ENCODE measurements at regions not wholly inside any gene's neighbourhood (a gene's known extent, or its start where the extent isn't known, plus 50 kb on each side); places are given as distances from the start of the nearest gene placed in this dataset.
A peak's percentile ranks its signal among the peaks of the same experiment; 100 is the strongest.

DNA sequence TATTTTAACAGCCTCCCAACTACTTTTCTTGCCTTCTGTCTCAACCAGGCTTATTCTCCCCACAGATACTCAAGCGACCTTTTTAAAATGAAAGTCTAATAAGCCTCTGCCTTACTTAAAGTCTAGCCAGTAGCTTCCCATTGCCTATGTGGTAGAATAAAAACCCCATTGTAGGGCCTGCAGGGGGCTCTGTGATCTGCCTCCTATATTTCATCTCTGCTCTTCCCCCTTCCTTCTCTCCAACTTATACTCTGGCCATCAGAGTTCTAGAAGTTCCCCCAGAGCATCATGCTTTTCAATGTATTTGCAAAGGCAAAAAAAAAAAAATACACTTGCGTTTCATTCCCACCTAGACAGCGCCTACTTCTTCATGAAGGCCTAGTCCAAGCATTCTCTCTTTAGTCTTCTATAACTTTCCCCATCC is 167.7 kb upstream of the ADO start:
- H3K9me1 ChIP-seq (ENCODE audit: control insufficient read depth, extremely low read depth, insufficient read depth, low read length), result no peaks in the 10 kb centered on the region
- dilution Hi-C loops (cut with MboI; ENCODE audit: extremely low pct_ligation_motif_present, low sequenced_read_pairs), result no loop called here
- H3K9me3 ChIP-seq (ENCODE audit: control insufficient read depth, low read depth, low read length), result no peaks in the 10 kb centered on the region
- H2AFZ ChIP-seq (ENCODE audit: control insufficient read depth, low read length), result no peak overlapping the region
- H3K36me3 ChIP-seq (ENCODE audit: control insufficient read depth in 2 of 2, extremely low read depth in 1 of 2, insufficient read depth in 2 of 2, low read length in 2 of 2), result no peaks in the 10 kb centered on the region
- H3K27ac ChIP-seq (ENCODE audit: control insufficient read depth, insufficient read depth, low read length), result no peak overlapping the region
- no peak for FAIRE-seq
- H3K4me3 ChIP-seq (ENCODE audit: control insufficient read depth in 2 of 3, extremely low read depth in 1 of 3, insufficient read depth in 2 of 3, low read depth in 1 of 3, low read length in 3 of 3), result no peak overlapping the region
- H3K4me2 ChIP-seq (ENCODE audit: control insufficient read depth, extremely low read depth, insufficient read depth, low read depth, low read length), result peak overlapping the region; percentile 62
- no peaks in the 10 kb centered on the region for H3K27me3 ChIP-seq (ENCODE audit: control insufficient read depth, extremely low read depth, insufficient read depth, low read length)
- H3K4me1 ChIP-seq (ENCODE audit: control insufficient read depth, extremely low read depth, insufficient read depth, low read length), result peaks cover 12% of the 10 kb centered on the region
- no peak for DNase-seq (ENCODE audit: low read depth, low spot score)
- no peak overlapping the region for H3K9ac ChIP-seq (ENCODE audit: control insufficient read depth, extremely low read depth, insufficient read depth, low read length)
- no peaks in the 10 kb centered on the region for H4K20me1 ChIP-seq (ENCODE audit: control insufficient read depth, extremely low read depth, insufficient read depth, low read length)
- no peaks in the 10 kb centered on the region for H3K79me2 ChIP-seq (ENCODE audit: control insufficient read depth, insufficient read depth, low read length)
- TF ChIP-seq, protein P1, sequence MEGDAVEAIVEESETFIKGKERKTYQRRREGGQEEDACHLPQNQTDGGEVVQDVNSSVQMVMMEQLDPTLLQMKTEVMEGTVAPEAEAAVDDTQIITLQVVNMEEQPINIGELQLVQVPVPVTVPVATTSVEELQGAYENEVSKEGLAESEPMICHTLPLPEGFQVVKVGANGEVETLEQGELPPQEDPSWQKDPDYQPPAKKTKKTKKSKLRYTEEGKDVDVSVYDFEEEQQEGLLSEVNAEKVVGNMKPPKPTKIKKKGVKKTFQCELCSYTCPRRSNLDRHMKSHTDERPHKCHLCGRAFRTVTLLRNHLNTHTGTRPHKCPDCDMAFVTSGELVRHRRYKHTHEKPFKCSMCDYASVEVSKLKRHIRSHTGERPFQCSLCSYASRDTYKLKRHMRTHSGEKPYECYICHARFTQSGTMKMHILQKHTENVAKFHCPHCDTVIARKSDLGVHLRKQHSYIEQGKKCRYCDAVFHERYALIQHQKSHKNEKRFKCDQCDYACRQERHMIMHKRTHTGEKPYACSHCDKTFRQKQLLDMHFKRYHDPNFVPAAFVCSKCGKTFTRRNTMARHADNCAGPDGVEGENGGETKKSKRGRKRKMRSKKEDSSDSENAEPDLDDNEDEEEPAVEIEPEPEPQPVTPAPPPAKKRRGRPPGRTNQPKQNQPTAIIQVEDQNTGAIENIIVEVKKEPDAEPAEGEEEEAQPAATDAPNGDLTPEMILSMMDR (optimal IDR thresholded peaks at IDR 0.05 in 1 of 3, IDR thresholded peaks at IDR 0.05 in 1 of 3, conservative IDR thresholded peaks at IDR 0.05 in 1 of 3; ENCODE audit: extremely low read depth in 1 of 3, insufficient read depth in 2 of 3, low read length in 3 of 3), result no peak
- no peak for TF ChIP-seq EZH2 (IDR thresholded peaks at IDR 0.05; ENCODE audit: low read length)

DNA sequence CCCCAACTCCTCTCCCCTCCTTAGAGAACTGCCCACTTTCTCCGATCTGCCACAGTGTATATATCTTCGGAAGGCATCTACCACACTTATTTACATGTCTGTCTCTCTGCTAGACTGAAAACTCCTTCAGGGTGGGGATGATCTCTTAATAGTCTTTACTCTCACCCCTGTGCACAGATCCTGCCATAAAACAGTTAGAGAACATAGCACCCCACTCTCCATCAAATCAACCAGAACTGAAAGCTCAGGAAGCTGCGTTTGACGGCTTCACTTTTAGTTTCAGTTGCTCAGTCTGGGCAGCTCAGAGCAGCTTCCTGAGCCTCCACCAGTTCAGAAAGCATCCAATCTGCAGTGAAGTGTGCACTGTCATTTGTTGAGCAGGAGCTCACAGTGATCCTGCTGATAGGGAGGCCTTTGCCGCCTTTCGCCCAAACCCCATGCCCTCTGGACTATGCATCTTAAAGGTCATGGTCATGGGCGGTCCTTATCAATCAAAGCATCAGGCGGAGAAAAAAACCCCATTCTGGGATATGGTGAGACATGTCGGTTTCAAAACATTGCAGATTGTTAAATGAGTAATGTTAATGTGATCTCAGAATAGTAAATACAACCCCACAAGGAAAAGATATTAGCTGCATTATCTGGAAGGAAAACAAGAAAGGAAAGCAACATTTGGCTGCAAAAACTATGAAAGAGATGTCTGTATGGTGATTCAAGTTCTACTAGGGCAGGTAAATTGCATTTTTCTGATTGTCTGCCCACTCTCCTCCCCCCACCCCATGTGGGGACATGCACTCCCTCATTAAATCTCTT is 167.1 kb upstream of the ADO start:
- Histone ChIP-seq H3K9me3 (ENCODE audit: control insufficient read depth, low read depth, low read length) (no peaks in the 10 kb centered on the region), H3K4me1 (ENCODE audit: control insufficient read depth, extremely low read depth, insufficient read depth, low read length) (peaks cover 12% of the 10 kb centered on the region), H4K20me1 (ENCODE audit: control insufficient read depth, extremely low read depth, insufficient read depth, low read length) (no peaks in the 10 kb centered on the region), H3K9ac (ENCODE audit: control insufficient read depth, extremely low read depth, insufficient read depth, low read length) (no peak overlapping the region), H3K27me3 (ENCODE audit: control insufficient read depth, extremely low read depth, insufficient read depth, low read length) (no peaks in the 10 kb centered on the region), H3K4me3 (ENCODE audit: control insufficient read depth in 2 of 3, extremely low read depth in 1 of 3, insufficient read depth in 2 of 3, low read depth in 1 of 3, low read length in 3 of 3) (peak overlapping the region in 1 of 3 experiments; percentile 46), H3K79me2 (ENCODE audit: control insufficient read depth, insufficient read depth, low read length) (no peaks in the 10 kb centered on the region), H3K9me1 (ENCODE audit: control insufficient read depth, extremely low read depth, insufficient read depth, low read length) (no peaks in the 10 kb centered on the region), H3K36me3 (ENCODE audit: control insufficient read depth in 2 of 2, extremely low read depth in 1 of 2, insufficient read depth in 2 of 2, low read length in 2 of 2) (no peaks in the 10 kb centered on the region), H2AFZ (ENCODE audit: control insufficient read depth, low read length) (peak overlapping the region; percentile 52), H3K4me2 (ENCODE audit: control insufficient read depth, extremely low read depth, insufficient read depth, low read depth, low read length) (peak overlapping the region; percentile 62), H3K27ac (ENCODE audit: control insufficient read depth, insufficient read depth, low read length) (peak overlapping the region; percentile 61)
- TF ChIP-seq, protein P1 (optimal IDR thresholded peaks at IDR 0.05 in 1 of 3, IDR thresholded peaks at IDR 0.05 in 1 of 3, conservative IDR thresholded peaks at IDR 0.05 in 1 of 3; ENCODE audit: extremely low read depth in 1 of 3, insufficient read depth in 2 of 3, low read length in 3 of 3), result no peak
- no peak for TF ChIP-seq EZH2 (IDR thresholded peaks at IDR 0.05; ENCODE audit: low read length)
- dilution Hi-C loops (cut with MboI; ENCODE audit: extremely low pct_ligation_motif_present, low sequenced_read_pairs), result no loop called here
- FAIRE-seq (peak; percentile 23), DNase-seq (ENCODE audit: low read depth, low spot score) (no peak)
